ENCODE measurements at regions not wholly inside any gene's neighbourhood (a gene's known extent, or its start where the extent isn't known, plus 50 kb on each side); places are given as distances from the start of the nearest gene placed in this dataset.
"Not testable (repeated sequence)": the region's sequence is repeated elsewhere in the genome, so short reads cannot be mapped to it uniquely, and the experiment has no call there.

DNA sequence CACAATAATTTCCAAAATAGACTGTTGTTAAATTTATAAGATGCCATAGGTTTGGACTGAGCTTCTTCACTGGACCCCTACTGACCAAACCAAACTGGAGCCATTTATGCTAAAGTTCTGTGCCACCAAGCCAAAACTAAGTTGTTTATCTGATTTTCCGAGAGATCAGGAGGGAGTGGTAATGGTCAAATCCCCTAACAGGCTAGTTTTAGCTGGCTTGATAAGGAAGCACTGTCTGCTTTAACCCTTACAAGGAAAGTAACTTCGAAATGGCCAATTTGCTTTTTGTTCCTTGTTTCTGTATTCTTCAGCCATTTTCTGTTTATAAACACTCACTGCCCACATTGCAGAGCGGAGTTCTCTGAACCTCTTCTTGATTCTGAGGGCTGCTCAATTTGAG is 246.8 kb upstream of the TUT7 start:
- no peak for DNase-seq

DNA sequence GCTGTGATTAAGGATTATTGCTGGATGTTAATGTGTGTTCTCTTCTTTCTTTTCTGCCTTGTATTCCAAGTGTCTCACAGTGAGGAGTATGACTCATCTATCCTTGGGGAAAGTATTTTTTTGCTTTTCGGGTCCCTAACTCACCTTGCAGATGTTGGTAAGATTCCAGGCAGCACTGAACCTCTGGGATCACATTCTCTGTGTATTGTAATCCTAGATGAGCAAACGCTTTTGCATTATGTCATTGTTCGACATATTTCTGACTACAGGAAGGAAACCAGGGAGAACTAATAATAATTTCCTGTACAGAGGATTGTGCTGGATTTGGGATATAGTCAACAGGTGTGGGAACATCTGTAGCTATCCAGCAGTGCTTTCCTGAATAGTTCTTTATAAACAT is 246.1 kb upstream of the TUT7 start:
- DNase-seq = no peak

DNA sequence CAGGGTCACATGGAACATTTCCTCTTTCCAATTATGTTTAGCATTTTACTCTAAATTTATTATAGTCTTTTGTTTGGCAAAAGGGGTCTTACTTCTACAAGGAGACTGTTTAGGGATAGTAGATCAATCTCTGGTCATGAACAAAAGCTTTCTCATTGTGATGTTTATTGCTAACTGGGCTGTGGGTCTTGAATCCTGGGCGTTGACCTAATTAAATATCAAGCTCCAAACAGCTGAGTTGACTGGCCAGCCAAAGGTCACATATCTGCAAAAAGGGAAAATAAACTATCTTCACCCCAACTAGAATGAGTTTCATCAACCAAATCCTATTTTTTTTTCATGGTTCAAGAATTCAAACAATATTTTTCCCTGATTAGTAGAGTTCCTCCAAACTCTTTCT is 245.4 kb upstream of the TUT7 start:
- DNase-seq = no peak

DNA sequence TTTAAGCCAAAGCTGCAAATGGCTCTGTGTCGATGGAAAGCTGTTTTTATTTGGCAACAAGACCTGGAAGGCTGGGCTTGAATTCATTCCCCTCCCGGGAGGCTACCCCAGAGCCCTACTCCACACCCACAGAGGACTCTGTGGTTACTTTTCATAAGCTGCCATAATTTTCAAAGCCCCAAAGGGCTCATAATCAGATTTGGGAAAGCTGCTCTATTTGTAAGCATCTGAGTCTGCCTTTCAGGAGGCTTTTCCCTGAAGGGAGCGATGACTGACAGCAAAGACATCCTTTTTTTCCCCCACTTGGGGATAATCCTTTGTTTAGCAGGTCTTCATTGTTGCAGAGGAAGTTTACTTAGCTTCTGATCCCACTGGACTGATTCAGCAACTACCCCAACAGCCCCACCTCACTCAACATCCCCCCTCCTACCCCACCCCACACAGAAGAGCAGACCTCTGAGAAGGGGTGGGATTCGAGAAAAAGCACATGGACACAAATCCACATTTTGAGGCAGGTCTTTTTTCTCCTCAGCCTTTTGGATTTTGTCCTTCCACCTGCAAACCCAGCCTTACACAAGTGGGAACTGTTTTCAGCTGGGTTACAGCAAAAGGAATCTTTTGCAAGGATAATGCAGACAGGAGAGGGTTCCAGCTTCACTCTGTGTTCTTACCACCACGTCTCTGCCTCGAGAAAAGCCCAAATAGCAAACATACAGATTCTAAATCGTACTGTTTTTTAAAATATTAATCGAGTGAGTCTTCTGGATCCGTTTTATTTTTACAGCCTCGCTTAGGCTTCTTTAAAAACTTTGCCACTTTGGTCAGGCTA is 244.4 kb upstream of the TUT7 start:
- no peak for DNase-seq

DNA sequence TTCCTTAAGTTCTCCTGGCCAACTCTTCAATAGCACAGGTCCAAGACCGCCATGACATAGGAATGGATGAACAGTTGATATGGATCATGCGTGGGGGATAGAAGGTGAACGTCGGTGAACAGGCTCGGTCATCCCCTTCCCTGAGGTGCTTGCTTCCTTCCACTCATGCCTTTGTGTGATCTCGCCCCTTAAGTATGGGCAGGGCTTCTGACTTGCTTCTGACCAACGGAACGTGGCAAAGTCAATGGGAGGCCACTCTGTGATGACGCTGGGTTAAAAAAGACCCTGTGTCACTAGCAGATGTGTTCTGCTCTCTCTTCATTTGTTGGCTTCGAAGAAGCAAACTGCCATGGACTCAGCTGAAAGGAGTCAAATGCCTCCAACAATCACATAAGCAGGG is 240.5 kb upstream of the TUT7 start:
- DNase-seq = no peak

DNA sequence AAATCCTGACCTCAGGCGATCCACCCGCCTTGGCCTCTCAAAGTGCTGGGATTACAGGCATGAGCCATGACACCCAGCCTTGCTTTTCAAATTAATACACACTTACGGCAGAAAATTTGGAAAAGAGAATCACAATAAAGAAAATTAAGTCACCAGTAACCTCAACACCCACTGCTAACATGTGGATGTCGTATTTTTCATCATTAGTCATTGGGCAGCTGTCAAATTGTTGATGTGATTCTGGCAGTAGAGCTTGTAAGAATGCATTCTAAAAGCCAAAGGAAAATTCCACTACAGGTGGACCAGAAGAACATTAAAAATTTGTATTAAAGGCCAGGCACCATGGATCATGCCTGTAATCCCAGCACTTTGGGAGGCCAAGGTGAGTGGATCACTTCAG is 237.3 kb upstream of the TUT7 start:
- no peak for DNase-seq

DNA sequence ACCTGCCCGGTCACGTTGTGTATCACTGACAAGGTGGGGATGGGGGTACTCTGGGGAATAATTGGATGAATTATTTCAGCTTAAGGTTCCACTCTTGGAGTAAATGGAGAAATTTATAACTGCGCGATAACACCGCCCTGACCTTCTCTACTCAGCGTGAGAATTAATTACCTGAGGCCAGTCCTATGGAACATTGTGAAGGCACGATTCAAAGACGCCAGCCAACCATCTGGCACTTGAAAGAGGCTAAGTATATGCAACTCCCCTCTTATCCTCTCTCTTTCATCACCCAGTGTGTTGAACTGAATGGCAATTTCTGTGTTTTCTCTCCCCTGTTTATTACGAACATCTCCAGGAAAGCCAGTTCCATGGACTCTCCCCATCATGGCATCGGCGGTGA is 235.5 kb upstream of the TUT7 start:
- DNase-seq = no peak

- DNase-seq = no peak
Measured at GRCh38 chr9:86589273-86589672, 235.1 kb upstream of the TUT7 start.

DNA sequence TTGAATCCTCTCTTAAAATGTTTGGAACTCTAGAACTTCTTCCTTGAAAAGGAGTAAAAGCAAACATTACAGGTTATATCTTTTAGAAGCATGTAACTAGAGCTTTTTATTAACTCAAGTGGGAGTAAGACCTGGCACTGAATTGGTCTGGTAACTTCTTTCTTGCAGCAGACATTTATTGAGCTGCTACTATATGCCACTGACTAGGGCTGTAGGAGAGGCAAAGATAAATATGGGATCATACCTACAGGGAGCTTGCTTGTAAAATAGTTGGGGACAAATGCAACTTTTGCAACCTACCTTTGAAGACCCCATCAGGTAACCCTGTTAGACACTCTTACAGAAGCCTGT is 231.9 kb upstream of the TUT7 start:
- no peak for DNase-seq

GRCh38 chr9:86585422-86586143 is 231.4 kb upstream of the TUT7 start:
- DNase-seq = no peak

GRCh38 chr9:86580688-86581087 is 226.5 kb upstream of the TUT7 start:
- DNase-seq = no peak

- DNase-seq = no peak
Measured at GRCh38 chr9:86578722-86579121, 224.5 kb upstream of the TUT7 start.

DNA sequence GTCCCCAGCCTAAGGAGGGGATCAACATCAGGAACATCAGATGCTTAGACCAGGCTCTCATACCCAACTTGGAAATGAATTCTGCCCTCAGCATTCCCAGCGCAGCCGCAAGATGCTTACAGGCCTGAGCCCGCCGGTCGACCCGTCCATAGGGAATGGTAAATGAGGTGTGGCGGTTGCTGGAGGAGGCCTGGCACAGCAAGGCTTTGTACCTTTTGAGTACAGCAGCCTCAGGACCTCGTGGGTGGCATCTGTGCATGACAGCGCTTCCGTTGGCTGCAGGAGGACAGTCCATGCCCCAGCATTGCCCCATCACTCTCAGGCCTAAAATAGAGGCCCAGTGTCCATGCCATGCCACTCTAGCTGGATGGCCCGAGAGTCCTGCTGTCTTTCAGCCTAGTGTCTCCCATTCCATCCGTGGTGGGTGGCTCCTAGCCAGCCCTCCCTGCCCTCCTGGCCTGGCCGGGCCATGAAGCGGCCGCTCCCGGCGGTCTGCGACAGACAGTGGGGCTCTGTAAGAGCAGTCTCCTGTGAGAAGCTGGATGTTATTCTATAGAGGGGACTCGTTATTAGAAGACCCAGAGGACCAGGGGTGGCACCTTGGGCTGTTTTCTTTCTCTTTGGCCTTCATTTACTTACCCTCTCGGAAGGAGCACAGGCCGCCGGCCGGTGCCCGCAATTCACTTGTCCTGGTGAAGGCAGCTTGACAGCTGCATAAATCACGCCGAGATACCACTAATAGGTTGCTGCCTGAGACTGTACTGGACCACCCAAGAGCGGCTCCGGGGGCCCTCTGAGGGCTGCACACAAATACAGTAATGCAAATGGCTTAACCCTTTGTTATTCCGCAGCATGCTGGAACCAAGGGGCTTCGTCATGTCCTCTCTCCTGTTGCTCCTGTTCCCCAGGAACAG is 223.5 kb upstream of the TUT7 start:
- no peak for DNase-seq

DNA sequence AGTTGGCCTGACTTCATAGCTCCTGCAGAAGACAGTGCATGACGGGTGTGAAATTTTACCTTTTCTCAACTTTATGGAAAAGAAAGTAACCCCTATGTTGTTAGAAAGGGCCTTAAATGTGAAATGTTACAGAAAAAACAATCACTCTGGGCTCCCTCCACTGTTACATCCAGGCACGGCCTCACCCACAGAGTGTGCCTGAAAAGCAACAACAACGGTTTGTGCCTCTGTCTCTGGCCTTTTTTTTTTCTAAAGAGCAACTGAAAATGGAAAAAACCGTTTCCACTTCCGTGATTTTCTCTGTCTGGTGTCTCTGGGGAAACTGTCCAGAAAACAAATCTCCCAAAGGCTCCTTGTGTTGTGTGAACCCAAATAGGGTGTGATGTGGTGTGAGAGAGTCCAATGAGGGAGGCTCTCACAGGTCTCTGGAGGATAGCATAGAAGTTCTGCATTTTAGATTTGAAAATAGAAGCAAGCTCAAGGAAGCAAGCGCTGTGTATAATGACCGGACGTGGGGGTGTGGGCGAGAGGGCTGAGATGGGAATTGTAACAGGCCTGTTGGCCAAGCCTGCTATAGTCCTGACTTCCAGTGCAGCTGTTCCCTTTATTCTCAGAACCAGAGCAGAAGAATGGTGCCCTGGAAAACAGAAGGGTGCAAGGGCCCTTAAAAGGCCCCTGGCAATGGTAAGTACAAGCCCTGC is 221.8 kb upstream of the TUT7 start:
- no peak for DNase-seq

- DNase-seq = no peak
Measured at GRCh38 chr9:86575137-86575536, 220.9 kb upstream of the TUT7 start.

DNA sequence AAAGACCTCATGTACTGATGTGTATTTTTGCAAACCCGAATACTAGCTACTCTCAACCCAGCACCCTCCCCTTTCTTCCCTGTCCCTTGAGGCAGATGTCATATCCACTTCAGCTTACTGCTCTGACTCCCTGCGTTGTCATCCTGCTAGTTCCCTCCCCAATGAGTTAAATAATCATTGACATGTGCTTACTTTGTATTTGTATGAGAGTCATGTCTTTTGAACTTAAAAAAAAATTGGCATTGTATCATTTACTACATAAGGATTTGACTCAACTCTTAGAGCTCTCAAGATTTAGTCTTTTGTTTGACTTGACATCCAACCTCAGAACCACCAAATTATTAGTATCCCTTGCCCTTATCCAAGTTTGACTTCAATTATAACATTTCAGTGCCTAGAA is 219.7 kb upstream of the TUT7 start:
- no peak for DNase-seq

- no peak for DNase-seq
Measured at GRCh38 chr9:86572904-86573303, 218.7 kb upstream of the TUT7 start.

- not testable (repeated sequence) for DNase-seq
Measured at GRCh38 chr9:86565603-86566002, 211.4 kb upstream of the TUT7 start.

GRCh38 chr9:86563936-86564335 is 209.7 kb upstream of the TUT7 start:
- DNase-seq = no peak

- DNase-seq = no peak
Measured at GRCh38 chr9:86563350-86563749, 209.1 kb upstream of the TUT7 start.

- DNase-seq = no peak
Measured at GRCh38 chr9:86562691-86563090, 208.5 kb upstream of the TUT7 start.

DNA sequence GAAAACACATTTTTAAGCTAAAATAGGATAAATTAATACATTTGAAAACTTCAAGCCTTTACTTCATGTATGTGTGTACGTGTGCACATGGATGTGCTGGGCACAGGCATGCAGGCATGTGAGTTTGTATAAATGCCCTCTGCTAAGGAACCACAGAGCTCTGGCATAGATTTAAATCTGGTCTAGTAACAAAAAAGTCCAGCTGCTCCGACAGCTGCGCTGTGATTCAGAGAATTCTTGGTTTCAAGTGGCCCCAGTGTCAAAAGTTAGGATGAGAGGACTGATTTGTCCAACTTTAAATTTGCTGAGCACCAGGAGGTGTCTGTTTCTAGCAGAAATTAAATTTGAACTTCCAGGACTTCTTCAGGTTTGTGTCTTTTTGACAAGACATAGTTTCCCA is 203.7 kb upstream of the TUT7 start:
- no peak for DNase-seq

Measured in hippocampal formation (tissue), 2 donors.